ENCODE measurements at regions not wholly inside any gene's neighbourhood (a gene's known extent, or its start where the extent isn't known, plus 50 kb on each side); places are given as distances from the start of the nearest gene placed in this dataset.

- Histone ChIP-seq H3K36me3 (no peaks in the 10 kb centered on the region), H3K27me3 (peaks cover 0 to 6% of the 10 kb centered on the region in 2 donors), H3K4me1 (no peaks in the 10 kb centered on the region), H3K4me3 (no peak overlapping the region), H3K9me3 (peaks cover 0 to 7% of the 10 kb centered on the region in 2 donors), H3K27ac (no peak overlapping the region)
- no peak for DNase-seq (ENCODE audit: low spot score in 2 of 2)
- TF ChIP-seq POLR2A (IDR thresholded peaks at IDR 0.05), result no peak
- no peak for TF ChIP-seq POLR2AphosphoS5 (IDR thresholded peaks at IDR 0.05)
- TF ChIP-seq, protein P1, sequence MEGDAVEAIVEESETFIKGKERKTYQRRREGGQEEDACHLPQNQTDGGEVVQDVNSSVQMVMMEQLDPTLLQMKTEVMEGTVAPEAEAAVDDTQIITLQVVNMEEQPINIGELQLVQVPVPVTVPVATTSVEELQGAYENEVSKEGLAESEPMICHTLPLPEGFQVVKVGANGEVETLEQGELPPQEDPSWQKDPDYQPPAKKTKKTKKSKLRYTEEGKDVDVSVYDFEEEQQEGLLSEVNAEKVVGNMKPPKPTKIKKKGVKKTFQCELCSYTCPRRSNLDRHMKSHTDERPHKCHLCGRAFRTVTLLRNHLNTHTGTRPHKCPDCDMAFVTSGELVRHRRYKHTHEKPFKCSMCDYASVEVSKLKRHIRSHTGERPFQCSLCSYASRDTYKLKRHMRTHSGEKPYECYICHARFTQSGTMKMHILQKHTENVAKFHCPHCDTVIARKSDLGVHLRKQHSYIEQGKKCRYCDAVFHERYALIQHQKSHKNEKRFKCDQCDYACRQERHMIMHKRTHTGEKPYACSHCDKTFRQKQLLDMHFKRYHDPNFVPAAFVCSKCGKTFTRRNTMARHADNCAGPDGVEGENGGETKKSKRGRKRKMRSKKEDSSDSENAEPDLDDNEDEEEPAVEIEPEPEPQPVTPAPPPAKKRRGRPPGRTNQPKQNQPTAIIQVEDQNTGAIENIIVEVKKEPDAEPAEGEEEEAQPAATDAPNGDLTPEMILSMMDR (IDR thresholded peaks at IDR 0.05), result no peak
- intact Hi-C loops (cut with DNase I; ENCODE audit: low total_unique reads), result no loop called here
These were observed 530.0 kb downstream of the BCL11B start for GRCh38 chr14:98742001-98742400.

- H3K27me3 ChIP-seq, result peaks cover 0 to 7% of the 10 kb centered on the region in 2 donors
- no peak for TF ChIP-seq POLR2AphosphoS5 (IDR thresholded peaks at IDR 0.05)
- TF ChIP-seq, protein P1 (IDR thresholded peaks at IDR 0.05), result no peak
- no peak for TF ChIP-seq POLR2A (IDR thresholded peaks at IDR 0.05)
- H3K9me3 ChIP-seq, result peaks cover 0 to 2% of the 10 kb centered on the region in 2 donors
- H3K4me1 ChIP-seq, result no peaks in the 10 kb centered on the region
- intact Hi-C loops (cut with DNase I; ENCODE audit: low total_unique reads), result no loop called here
- no peak overlapping the region for H3K27ac ChIP-seq
- no peak for DNase-seq (ENCODE audit: low spot score in 2 of 2)
- H3K36me3 ChIP-seq, result no peaks in the 10 kb centered on the region
- H3K4me3 ChIP-seq, result no peak overlapping the region
These were observed 528.5 kb downstream of the BCL11B start for GRCh38 chr14:98743536-98743935.

GRCh38 chr14:98748966-98749365 lies 523.0 kb downstream of the BCL11B start:
- Histone ChIP-seq H3K4me1 (no peaks in the 10 kb centered on the region), H3K36me3 (no peaks in the 10 kb centered on the region)
- intact Hi-C loops (cut with DNase I; ENCODE audit: low total_unique reads), result no loop called here

DNA sequence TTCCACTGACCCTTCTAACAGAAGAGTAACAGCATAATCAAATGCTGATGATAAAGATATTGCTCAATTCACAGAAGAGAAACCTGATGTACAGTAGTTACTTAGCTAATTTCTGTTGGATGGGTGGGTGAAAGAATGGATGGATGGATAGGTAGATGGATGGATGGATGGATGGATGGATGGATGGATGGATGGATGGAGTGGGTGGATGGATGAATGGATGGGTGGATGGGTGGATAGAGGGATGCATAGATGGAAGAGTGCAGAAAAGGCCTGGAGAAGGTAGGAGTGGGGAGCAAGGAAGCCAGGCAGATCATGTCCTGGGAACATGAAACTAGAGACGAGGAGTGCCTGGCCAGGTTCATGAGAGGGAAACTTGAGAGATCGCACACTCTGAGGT lies 520.9 kb downstream of the BCL11B start:
- no peaks in the 10 kb centered on the region for H3K4me1 ChIP-seq
- H3K27me3 ChIP-seq, result peaks cover 0 to 7% of the 10 kb centered on the region in 2 donors
- no peak overlapping the region for H3K4me3 ChIP-seq
- no peaks in the 10 kb centered on the region for H3K9me3 ChIP-seq
- no peaks in the 10 kb centered on the region for H3K36me3 ChIP-seq
- no peak overlapping the region for H3K27ac ChIP-seq
- DNase-seq (ENCODE audit: low spot score in 2 of 2), result no peak
- TF ChIP-seq POLR2A (IDR thresholded peaks at IDR 0.05), result no peak
- TF ChIP-seq POLR2AphosphoS5 (IDR thresholded peaks at IDR 0.05), result no peak
- TF ChIP-seq, protein P1 (IDR thresholded peaks at IDR 0.05), result no peak
- intact Hi-C loops (cut with DNase I; ENCODE audit: low total_unique reads), result no loop called here

More at GRCh38 chr14:98748966-98749365, 523.0 kb downstream of the BCL11B start:
- Histone ChIP-seq H3K4me3 (no peak overlapping the region), H3K27me3 (peaks cover 0 to 7% of the 10 kb centered on the region in 2 donors), H3K27ac (no peak overlapping the region), H3K9me3 (no peaks in the 10 kb centered on the region)
- no peak for TF ChIP-seq POLR2A (IDR thresholded peaks at IDR 0.05)
- TF ChIP-seq POLR2AphosphoS5 (IDR thresholded peaks at IDR 0.05), result no peak
- TF ChIP-seq, protein P1 (IDR thresholded peaks at IDR 0.05), result no peak
- no peak for DNase-seq (ENCODE audit: low spot score in 2 of 2)

DNA sequence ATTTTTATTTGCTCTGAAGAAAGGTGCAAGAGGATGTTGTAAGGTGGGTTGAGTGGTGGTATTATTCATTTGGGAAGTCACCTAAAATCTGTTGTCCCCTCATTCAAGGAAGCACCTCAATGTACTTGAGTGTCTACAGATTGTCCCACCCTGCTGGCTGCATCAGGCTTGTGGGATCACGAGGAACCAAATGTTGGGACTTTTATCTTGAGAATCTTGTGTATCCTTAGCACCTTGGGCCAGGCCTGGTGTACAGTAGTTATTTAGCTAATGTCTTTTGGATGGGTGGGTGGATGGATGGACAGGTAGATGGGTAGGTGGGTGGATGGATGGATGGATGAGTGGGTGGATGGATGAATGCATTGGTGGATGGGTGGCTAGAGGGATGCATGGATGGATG lies 519.3 kb downstream of the BCL11B start:
- no peak for DNase-seq (ENCODE audit: low spot score in 2 of 2)
- Histone ChIP-seq H3K4me3 (no peak overlapping the region), H3K27me3 (no peaks in the 10 kb centered on the region), H3K36me3 (no peaks in the 10 kb centered on the region), H3K9me3 (no peaks in the 10 kb centered on the region), H3K4me1 (no peaks in the 10 kb centered on the region), H3K27ac (no peak overlapping the region)
- intact Hi-C loops (cut with DNase I; ENCODE audit: low total_unique reads), result no loop called here
- TF ChIP-seq POLR2A (IDR thresholded peaks at IDR 0.05) (no peak), POLR2AphosphoS5 (IDR thresholded peaks at IDR 0.05) (no peak)
- TF ChIP-seq, protein P1 (IDR thresholded peaks at IDR 0.05), result no peak

All from breast epithelium (tissue), 4 donors.